ENCODE measurements at regions not wholly inside any gene's neighbourhood (a gene's known extent, or its start where the extent isn't known, plus 50 kb on each side); places are given as distances from the start of the nearest gene placed in this dataset.

DNA sequence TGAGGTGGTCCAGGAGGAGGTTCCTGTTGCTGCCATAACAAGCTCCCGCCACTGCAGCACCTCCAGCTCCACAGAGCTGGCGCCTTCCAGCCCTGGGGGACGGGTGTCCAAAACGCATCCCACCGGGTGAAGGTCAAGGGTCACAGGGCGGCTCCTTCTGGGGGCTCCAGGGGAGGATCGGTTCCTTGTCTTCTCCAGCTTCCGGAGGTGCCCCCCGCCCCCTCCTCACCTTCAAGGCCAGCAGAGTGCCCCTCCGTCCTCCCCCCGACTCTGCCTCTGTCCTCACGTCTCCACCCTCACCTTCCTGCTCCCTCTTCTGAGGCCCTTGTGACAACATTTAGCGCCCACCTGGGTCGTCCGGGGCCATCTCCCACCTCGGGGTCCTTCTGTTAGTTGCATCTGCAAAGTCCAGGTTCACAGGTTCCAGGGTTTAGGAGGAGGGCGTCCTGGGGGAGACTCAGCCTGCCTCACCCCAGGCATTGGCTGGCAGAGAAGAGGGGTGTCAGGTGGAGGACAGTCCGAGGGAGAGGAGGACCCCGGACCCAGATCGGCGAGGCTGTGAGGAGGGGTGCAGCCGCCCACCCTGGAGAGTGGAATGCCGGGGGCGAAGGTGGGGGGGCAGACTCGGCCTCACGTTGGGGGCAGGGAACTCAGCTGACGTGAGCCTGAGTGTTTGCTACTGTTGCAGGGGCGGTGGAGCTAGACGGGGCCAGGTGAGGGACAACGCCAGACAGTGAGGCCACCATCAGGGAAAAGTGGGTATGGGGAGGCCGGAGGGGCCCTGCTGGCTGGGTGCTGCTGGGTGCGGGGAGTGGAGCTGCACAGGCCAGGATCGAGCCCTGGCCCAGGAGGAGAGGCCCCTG is 205.5 kb upstream of the C14orf180 start:
- DNase-seq, result no peak

DNA sequence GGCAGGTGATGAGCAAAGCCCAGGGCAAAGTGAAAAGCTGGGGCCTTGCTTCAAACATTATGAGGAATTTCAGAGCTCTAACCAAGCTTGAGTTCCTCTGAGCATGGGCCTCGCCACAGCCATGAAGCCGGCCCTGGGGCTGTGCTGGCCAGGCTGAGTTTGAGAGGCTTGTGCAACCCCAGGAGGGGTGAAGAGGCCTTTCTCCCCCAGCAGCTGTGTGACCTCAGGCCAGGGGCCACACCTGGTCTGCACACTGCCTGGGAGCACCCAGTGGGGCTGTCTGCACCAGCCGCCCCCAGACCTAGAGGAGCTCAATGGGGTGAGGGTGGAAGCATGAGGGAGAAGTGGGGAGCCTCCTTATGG is 204.9 kb upstream of the C14orf180 start:
- DNase-seq, result no peak

DNA sequence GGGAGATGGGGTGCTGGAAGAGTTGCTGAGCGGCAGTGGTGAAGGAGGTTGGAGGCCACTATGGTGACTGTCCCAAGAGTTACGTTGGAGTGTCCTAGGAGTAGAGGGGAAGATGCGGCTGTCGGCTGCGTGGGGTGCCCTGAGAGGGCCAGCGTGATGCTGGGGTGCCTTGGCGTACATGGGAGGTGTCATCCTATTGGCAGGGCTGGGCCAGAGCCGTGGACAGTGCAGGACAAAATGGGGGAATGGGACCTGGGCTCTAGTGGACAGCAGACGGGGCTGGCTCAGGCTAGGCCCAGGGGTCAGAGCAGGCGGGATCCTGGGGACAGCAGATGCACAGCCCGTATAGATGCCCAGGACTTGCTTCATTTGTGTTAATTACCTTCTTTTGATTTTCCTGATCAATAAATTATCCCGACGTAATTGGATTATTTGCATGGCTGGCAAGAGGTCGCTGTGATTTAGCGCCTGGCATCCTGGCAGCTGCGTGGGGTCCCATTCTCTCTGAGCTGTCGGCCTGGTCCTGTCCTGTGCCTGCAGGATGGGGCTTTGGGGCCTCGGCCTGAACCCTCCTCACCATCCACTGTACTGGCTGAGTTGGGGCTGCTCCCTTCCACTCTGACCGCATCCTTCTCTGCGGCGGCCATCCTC is 203.9 kb upstream of the C14orf180 start:
- no peak for DNase-seq

DNA sequence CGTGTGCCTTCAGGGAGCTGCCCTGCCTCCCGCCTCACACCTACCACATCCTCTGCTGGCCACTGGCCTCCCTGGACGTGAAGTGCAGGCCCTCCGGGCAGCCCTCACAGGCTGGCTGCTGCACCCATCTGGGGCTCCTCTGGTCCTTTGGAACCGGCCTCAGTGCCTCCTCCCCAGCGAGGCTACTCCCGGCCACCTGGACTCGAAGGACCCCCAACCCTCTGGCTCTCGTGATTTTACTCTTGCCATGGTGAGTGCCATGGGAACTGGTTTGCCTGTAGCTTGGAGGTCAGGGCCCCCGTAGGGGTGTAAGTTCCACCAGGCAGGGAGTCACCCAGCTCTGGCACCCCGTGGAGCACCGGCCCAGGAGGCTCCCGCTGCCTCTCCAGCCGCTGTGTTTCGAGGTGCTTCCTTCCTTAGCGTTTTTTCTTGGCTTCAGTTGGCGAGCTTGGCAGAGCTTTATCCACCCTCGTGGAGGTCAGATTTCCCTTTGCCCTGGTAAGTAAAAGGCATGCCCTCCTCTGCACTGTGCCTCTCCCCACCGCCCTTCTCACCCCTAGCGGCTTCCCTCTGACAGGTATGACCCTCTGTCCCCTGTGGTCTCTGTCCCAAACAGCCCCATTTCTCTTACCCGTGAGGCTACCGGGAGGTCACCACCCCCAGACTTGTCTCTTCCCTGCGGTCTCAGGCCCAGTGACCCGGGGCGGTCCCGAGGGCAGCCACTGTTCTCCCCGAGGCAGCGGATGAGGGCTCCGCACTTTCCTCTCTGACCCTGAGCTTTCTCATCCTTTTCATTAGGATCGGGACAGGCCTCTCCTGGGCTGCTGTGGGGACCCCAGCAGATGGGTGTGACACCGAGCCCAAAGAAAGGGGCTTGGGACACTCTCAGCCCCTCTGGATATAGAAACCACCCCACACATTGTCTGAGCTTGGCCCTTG is 203.1 kb upstream of the C14orf180 start:
- no peak for DNase-seq

DNA sequence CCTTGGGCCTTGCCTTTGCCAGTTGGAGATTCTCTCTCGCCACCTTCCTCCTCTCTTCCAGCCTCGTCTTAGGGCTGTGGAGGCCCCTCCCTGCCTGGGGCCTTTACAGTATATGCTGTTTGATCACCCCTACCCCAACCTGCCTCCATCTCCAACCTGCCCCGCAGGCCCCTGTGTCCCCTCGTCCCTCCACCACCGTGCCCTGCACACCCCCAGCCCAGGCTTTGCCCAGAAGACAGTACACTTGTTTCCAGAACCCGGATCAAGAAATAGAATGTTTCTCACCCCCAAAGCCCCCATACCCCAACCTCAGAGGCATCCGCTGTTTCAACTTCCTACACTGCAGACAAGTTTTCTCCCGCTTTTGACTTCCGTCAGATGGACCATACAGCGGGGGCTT is 202.3 kb upstream of the C14orf180 start:
- no peak for DNase-seq

DNA sequence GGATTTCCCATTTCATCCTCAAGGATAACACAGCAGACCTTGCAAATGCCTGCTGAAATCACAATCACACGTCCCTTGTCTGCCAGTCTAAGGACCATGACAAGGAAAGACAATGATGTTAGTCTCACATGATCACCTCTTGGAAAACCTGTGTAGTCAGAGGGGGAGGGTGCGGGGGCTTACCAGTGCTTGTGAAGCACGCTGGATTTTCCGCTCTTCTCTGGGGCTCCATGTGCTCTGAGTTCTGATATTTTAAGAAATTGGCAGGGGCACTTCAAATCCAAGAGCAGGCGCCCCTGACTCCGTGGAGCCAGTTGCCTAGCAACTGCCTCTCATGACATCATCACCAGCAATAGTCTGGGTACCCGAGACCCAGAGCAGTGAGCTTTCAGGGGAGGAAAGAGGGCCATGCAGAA is 200.9 kb upstream of the C14orf180 start:
- DNase-seq, result no peak

DNA sequence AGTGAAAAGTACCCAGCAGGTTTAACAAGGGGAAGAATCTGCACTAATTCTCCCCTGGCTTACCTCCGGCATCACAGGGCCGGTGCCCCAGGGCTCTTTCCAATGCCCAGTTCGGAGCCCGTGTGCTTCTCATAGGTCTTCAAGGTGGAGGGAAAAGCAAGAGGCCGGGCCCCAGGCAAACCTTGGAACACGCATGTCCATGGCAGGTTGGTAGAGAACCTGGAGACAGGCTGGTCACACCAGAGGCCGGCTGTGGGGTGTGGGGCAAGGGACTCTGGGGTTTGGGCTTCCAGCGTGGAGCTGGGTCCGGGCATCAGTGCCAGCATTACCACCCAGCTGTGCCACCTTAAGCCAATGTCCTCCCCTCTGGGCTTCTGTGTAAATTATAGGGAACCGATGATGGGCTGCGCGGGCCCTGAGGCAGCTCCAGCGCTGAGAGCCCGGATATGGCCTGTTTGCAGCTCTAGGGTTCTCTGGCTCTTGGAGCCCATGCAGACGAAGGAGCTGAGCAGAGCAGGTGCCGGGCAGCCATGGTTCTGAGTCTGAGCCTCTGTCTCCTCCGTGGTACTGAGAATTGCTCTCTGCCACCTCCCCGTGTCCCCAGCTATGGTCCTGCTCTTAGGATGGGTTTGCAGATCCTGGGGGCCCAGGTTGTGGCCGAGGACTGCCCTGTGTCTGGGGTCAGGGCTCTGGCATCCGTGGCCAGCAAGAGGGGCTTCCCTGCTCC is 197.0 kb upstream of the C14orf180 start:
- DNase-seq, result peak; percentile 4

DNA sequence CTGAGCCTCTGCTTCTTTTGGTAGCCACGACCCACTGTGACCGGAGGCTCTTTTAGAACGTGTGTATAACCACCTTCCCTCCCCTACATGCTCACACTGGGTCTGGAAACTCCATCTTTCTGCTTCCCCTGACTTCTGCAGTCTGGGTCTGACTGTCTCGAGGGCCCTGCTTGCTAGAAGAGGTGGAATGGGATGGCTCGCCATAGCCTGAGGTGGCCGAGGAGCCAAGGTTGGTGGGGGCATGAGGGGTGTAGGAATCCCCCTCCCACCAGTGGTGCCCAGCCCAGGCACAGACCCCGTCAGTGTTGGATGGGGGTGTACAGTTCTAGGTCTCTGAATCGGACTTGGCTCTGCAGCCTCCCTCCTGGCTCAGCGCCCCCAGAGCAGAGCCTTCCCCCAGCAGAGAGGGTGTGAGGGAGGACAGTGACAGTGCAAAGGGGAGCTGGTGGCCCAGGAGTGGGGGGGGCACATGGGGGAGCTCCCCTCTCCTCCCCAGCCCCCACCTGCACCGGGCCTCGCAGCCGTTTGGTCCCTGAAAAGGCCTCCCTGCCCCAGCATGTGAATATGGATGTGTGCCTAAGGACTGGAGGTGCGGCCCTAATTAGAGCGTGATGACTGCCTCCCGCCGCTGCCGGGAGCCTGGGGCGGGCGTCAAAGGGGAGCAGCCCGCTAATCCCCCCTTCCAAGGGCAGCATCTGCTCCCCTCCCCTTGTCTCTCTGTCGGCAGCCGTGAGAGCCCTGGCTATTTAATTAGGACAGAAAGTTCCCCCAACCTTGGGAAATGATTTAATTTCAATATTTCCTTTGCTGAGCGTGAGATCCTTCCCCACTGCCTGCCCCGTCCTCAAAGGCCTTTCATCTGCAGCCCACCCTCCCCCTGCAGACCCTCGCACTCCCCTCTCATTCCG is 196.2 kb upstream of the C14orf180 start:
- DNase-seq, result peak; percentile 7

DNA sequence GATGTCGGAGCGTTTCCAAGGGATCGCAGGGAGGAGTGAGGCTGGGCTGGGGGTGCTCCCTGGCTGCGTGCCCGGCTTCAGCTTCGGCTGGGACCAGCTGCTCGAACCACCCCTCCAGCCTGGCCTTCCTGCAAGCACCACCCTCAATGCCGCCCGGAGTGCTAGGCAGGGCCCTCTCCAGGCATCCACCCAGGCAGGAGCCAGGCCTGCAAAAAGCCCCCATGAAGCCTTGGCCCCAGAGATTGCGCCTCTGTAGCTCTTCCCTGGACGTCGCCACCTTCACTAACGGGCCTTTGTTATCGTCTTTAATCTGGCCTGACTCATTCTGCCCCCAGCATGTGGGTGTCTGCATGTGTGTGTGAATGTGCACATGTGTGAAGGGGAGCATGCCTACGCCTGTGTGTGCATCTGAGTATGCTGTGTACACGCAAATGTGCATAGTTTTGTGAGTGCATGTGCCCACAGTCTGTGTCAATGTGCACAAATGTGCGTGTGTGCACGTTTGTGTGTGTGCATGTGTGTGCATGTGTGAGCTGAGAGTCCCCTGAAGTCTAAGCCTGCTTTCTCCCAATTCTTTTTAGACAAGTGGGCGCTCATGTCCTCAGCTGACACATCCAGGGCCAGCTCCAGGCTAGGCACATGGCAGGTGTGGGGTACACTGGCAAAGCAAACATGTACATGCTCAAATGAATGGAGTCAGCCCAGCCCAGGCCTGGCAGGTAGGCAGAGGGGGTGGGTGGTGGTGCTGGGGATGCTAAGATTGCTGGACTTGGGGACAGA is 195.4 kb upstream of the C14orf180 start:
- DNase-seq, result peak; percentile 61

DNA sequence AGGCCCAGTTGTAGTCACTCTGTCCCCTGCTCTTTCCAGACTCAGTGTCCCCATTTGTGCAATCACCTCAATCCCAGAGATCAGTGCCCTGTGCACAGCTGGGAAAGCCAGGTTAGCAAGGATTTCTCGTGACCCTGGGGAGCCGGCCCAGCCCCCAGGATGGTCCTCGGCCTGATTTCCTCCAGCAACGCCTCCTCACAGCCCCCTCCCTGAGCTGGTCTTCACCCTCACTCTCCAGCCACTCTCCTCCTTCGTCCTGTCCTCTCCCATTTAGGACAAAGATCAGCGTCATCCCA is 194.8 kb upstream of the C14orf180 start:
- no peak for DNase-seq

DNA sequence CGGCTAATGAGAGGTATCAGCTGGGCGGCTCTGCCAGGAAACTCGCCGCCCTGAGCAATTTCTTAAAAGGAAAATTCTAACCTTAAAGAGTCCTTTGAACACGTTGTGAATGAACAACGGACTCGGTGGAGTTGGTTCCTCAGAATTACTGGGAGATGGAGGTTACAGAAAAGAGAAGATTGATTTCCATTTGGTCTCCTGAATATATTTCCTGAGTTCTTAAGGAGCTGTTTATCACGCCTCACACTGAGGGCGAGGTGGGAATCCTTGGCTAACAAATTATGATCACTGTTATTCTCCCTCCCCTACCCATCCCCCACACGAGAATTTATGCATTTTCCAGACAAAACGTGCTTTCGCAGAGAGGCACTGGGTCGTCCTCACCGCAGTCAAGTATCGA is 194.5 kb upstream of the C14orf180 start:
- no peak for DNase-seq

DNA sequence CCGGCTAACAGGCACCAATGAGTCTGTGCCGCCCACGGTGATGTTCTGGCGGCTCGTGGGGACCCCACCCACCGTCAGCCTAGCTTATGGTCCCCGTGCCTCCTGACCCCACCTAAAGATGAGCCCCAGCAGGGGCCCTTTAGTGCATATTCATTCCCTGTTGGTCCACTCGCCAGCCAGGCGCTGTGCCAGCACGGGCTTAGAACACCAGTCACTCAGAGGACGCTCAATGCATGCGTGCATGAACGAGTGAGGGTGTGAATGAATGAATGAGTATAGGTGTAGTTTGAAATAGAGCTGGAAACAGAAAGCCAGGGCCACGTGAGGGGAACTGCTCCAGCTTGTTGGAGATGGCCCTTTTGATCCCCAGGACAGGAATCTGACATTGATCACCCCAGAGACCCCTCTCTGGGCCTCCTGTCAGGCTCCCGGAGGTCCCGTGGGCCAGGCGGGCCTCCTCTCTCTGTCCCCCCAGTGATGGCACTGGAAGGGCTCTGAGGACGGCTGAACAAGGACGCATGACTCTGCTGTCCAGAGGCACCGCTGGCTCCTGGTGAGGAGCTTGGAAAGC is 193.9 kb upstream of the C14orf180 start:
- no peak for DNase-seq

DNA sequence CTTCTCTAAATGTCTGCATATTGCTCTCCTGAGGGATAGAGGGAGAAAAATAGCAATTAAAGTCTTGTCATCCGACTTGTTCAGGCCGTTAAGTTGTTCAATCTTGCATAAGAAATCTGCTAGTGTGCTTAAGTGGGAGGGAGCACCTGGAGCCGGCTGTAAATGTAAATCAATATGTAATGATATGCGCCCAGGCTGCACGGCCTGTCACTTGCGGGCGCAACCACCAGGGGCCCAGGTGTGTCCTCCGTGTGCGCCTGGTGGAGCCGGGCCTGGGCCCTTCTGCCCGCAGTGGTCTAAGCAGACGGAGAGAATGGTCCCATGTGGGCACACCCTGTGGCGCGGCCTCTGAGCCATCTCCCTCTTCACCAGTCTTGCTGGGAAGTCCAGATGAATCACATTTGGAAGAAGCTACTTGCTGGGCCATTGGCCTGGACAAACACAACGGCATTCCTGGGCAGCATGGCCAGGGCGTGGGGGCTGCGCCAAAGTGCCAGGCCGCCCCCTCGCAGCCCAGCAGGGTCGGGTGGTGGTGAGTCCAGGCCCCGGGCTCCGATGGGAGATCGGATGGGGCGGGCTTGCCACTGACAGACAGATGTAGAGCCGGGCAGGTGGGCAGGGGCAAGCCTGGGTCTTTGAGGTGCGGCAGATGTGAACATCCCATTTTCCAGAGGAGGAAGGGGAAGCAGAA is 193.3 kb upstream of the C14orf180 start:
- no peak for DNase-seq

DNA sequence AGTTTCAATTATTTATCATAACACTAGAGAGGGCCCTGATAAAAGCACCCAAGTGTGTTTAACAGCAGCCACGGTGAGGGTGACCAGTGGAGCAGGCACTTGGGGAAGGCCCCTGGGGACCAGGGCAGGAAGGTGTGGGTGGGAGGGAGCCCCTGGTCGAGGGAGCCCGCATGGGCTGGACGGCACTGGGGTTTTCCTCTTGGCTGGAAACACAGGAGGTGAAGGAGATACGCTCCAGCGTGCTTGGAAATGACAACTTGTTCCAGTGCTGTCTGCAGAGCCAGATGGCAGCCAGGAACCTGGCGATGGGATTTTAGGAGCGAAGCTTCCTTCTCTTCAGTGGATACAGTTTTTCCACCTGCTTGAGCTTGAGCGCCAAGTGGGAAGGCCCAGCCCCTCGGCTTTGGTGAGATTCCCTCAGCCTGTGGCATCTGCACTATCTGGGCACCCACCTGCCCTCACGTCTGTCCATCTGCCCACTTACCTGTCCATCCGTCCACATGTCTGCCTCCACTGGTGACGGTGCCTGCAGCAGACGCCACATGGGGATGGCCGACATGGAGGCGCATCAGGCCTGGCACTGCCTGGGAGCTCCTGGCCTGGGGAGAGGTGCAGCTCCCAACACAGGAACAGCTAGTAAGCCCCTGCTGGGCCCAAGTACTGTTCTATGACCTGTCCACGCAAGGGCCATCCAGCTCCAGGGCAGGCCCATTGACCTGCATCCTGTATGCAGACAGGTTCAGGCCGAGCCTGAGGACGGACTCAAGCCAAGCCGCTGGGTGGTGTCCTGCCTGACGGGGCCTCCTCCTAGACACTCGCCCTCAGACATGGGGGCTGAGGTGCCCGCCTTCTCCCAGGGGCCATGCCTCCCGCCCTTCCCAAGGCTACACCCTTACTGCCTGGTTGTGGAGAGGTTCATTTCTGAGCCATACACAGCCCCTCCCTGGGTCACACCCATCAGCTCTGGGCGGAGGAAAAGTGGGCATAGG is 192.2 kb upstream of the C14orf180 start:
- DNase-seq, result no peak

DNA sequence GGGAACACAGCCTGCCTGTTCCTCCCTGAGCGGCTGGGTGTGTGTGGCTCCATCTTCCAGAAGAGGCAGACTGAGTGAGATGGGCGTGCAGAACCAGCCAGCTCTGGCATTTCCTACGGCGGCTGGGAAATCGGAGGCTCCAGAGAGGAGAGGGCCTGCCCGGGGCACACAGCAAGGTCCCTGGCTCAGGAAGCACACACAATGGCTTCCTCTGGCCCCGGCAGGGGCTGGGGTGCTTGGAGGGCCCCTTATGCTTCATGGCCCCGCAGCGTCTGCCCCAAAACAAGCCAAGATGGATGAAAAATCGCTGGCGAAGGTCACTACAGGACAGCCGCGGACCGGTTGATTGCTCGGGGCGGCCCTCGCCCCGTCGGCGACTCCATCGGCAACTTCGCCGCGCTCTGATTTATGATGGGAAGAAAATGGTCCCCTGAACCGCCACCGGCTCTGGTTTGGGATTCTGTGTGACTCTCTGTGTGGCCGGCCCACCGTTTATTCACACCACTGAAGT is 191.5 kb upstream of the C14orf180 start:
- no peak for DNase-seq

DNA sequence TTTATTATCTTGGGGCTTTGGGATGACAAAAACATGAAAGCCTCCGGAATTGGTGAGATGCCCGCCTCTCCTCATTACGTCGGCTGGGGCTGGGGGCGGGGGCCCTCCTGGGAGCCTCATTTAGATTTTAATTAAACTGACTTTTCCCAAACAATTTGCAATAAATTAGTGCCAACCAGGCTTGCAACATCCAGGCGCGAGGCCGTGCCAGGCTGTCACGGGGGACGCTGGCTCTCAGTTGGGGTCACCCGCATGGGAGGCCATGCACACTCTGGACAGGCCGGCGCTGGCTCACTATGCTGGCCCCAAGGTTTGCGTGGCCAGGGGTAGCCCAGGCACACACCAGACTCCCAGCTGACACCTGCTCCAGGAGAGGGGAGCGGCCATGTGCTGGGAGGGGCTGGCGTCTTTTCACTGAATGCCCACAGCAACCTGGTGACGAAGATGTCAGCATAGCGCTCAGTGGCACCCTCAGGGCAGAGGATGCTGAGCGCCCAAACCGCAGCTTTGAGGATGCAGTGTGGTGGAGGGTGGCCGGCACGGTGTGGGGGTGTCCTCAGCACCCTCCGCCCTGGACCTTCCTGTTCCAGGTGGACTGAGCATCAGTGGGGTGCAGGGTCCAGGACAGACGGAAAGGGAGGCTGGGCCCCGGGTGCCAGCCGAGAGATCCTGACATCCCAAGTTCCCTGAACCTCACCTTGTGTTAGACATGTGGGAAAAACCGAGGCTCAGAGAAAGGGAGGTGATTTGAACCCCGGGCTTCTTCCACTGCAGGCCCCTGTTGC is 190.8 kb upstream of the C14orf180 start:
- DNase-seq, result no peak
